ENCODE measurements at regions not wholly inside any gene's neighbourhood (a gene's known extent, or its start where the extent isn't known, plus 50 kb on each side); places are given as distances from the start of the nearest gene placed in this dataset.
"Not testable (repeated sequence)": the region's sequence is repeated elsewhere in the genome, so short reads cannot be mapped to it uniquely, and the experiment has no call there.

GRCh38 chr2:198534756-198535155, 730.4 kb downstream of the PLCL1 start:
- no peak for DNase-seq (ENCODE audit: low read depth in 1 of 2, low spot score in 1 of 2)

GRCh38 chr2:198525211-198525969, 721.0 kb downstream of the PLCL1 start:
- no peak for DNase-seq (ENCODE audit: low read depth in 1 of 2, low spot score in 1 of 2)

GRCh38 chr2:198523710-198524109, 719.3 kb downstream of the PLCL1 start:
- DNase-seq (ENCODE audit: low read depth in 1 of 2, low spot score in 1 of 2) = no peak

- no peak for DNase-seq (ENCODE audit: low read depth in 1 of 2, low spot score in 1 of 2)
Observed at GRCh38 chr2:198518935-198519334, 714.5 kb downstream of the PLCL1 start.

GRCh38 chr2:198517976-198518375, 713.6 kb downstream of the PLCL1 start:
- DNase-seq (ENCODE audit: low read depth in 1 of 2, low spot score in 1 of 2) = no peak

GRCh38 chr2:198508610-198509009, 704.2 kb downstream of the PLCL1 start:
- DNase-seq (ENCODE audit: low read depth in 1 of 2, low spot score in 1 of 2) = not testable (repeated sequence)

GRCh38 chr2:198499539-198499938, 695.1 kb downstream of the PLCL1 start:
- no peak for DNase-seq (ENCODE audit: low read depth in 1 of 2, low spot score in 1 of 2)

GRCh38 chr2:198498516-198498915, 694.1 kb downstream of the PLCL1 start:
- no peak for DNase-seq (ENCODE audit: low read depth in 1 of 2, low spot score in 1 of 2)

GRCh38 chr2:198498048-198498447, 693.7 kb downstream of the PLCL1 start:
- DNase-seq (ENCODE audit: low read depth in 1 of 2, low spot score in 1 of 2) = no peak

GRCh38 chr2:198494931-198495330, 690.5 kb downstream of the PLCL1 start:
- DNase-seq (ENCODE audit: low read depth in 1 of 2, low spot score in 1 of 2) = no peak

GRCh38 chr2:198490748-198491147, 686.4 kb downstream of the PLCL1 start:
- DNase-seq (ENCODE audit: low read depth in 1 of 2, low spot score in 1 of 2) = no peak

- no peak for DNase-seq (ENCODE audit: low read depth in 1 of 2, low spot score in 1 of 2)
Observed at GRCh38 chr2:198488964-198489363, 684.6 kb downstream of the PLCL1 start.

- DNase-seq (ENCODE audit: low read depth in 1 of 2, low spot score in 1 of 2) = no peak
Observed at GRCh38 chr2:198483051-198483450, 678.7 kb downstream of the PLCL1 start.

- DNase-seq (ENCODE audit: low read depth in 1 of 2, low spot score in 1 of 2) = no peak
Observed at GRCh38 chr2:198479065-198479464, 674.7 kb downstream of the PLCL1 start.

GRCh38 chr2:198478361-198478760, 674.0 kb downstream of the PLCL1 start:
- no peak for DNase-seq (ENCODE audit: low read depth in 1 of 2, low spot score in 1 of 2)

- DNase-seq (ENCODE audit: low read depth in 1 of 2, low spot score in 1 of 2) = no peak
Observed at GRCh38 chr2:198476007-198476406, 671.6 kb downstream of the PLCL1 start.

GRCh38 chr2:198471291-198471690, 666.9 kb downstream of the PLCL1 start:
- DNase-seq (ENCODE audit: low read depth in 1 of 2, low spot score in 1 of 2) = no peak

- DNase-seq (ENCODE audit: low read depth in 1 of 2, low spot score in 1 of 2) = no peak
Observed at GRCh38 chr2:198468136-198468535, 663.7 kb downstream of the PLCL1 start.

GRCh38 chr2:198465970-198466369, 661.6 kb downstream of the PLCL1 start:
- DNase-seq (ENCODE audit: low read depth in 1 of 2, low spot score in 1 of 2) = no peak

GRCh38 chr2:198456418-198456817, 652.0 kb downstream of the PLCL1 start:
- no peak for DNase-seq (ENCODE audit: low read depth in 1 of 2, low spot score in 1 of 2)

- no peak for DNase-seq (ENCODE audit: low read depth in 1 of 2, low spot score in 1 of 2)
Observed at GRCh38 chr2:198453866-198454265, 649.5 kb downstream of the PLCL1 start.

GRCh38 chr2:198452327-198452726, 647.9 kb downstream of the PLCL1 start:
- DNase-seq (ENCODE audit: low read depth in 1 of 2, low spot score in 1 of 2) = no peak

GRCh38 chr2:198448789-198449188, 644.4 kb downstream of the PLCL1 start:
- no peak for DNase-seq (ENCODE audit: low read depth in 1 of 2, low spot score in 1 of 2)
